K562 (cell line): ENCODE measurements at regions not wholly inside any gene's neighbourhood (a gene's known extent, or its start where the extent isn't known, plus 50 kb on each side); places are given as distances from the start of the nearest gene placed in this dataset.

ENCODE experiments used
- C11orf30 ChIP-seq: fragments of 450-650 bp; IDR thresholded peaks from 2 replicates; pipeline ENCODE4 v1.6.1; 2016; ENCODE audit warnings: low read depth, mild to moderate bottlenecking
- HDAC8 ChIP-seq: fragments of 450-650 bp; IDR thresholded peaks from 2 replicates; pipeline ENCODE4 v1.6.1; 2016; ENCODE audit warnings: mild to moderate bottlenecking, missing genetic modification characterization, moderate library complexity, missing compliant biosample characterization
- NCOA2 ChIP-seq, 2 experiments: fragments of 450-650 bp; IDR thresholded peaks; 2 replicates each; pipeline ENCODE4 v1.6.1; 2018; ENCODE audit warnings: mild to moderate bottlenecking in 2 of 2, moderate library complexity in 1 of 2; ENCODE audit not compliant: partially characterized antibody in 2 of 2
- OTX1 ChIP-seq: fragments of 450-650 bp; formaldehyde crosslinking; IDR thresholded peaks from 2 replicates; pipeline ENCODE4 v1.4.0; 2022; ENCODE audit warnings: mild to moderate bottlenecking
- SFPQ ChIP-seq: fragments of 200-400 bp; formaldehyde crosslinking; IDR thresholded peaks from 2 replicates; pipeline ENCODE4 v1.6.1; 2017; ENCODE audit warnings: mild to moderate bottlenecking, low read depth, low read length, moderate library complexity
- STAT6 ChIP-seq: sonication (generic); formaldehyde crosslinking; IDR thresholded peaks from 2 replicates; pipeline ENCODE4 v1.8.1; 2023; ENCODE audit warnings: mild to moderate bottlenecking, missing genetic modification reagents
- TSHZ1 ChIP-seq: fragments of 250-450 bp; sonication (Bioruptor Pico); IDR thresholded peaks from 2 replicates; pipeline ENCODE4 v1.4.0; 2020; ENCODE audit warnings: mild to moderate bottlenecking, moderate library complexity
- UBTF ChIP-seq, 2 experiments: IDR thresholded peaks; 2 replicates each; pipeline ENCODE4 v1.6.1; 2012; ENCODE audit warnings: improper control_type of control experiment in 2 of 2, low read depth in 2 of 2, low read length in 2 of 2, borderline replicate concordance in 1 of 2
- ZNF589 ChIP-seq: fragments of 200-800 bp; sonication (Bioruptor generic); IDR thresholded peaks from 2 replicates; pipeline ENCODE4 v1.6.1; 2016; ENCODE audit warnings: low read depth, missing genetic modification characterization, missing compliant biosample characterization
- ZNF699 ChIP-seq: fragments of 250-450 bp; sonication (Bioruptor Pico); IDR thresholded peaks from 2 replicates; pipeline ENCODE4 v1.8.0; 2021; ENCODE audit warnings: mild to moderate bottlenecking, moderate library complexity; ENCODE audit not compliant: insufficient replicate concordance
- ZNF76 ChIP-seq: fragments of 250-450 bp; sonication (Bioruptor Pico); IDR thresholded peaks from 2 replicates; pipeline ENCODE4 v1.4.0; 2020; ENCODE audit warnings: mild to moderate bottlenecking, moderate library complexity, borderline replicate concordance
- TF ChIP-seq, protein P1 (sequence below): IDR thresholded peaks from 2 replicates; pipeline ENCODE4 v1.6.1; 2012; ENCODE audit warnings: low read depth, low read length, improper control_type of control experiment, borderline replicate concordance

GRCh38 chr11:95505927-95506426, 275.0 kb upstream of the SESN3 start (continued):
- TF ChIP-seq ZNF76 (CRISPR knock-in tag): peak; percentile 86
- no peak for TF ChIP-seq STAT6 (CRISPR knock-in tag)
- no peak for TF ChIP-seq OTX1 (CRISPR knock-in tag)
- TF ChIP-seq, protein P1, sequence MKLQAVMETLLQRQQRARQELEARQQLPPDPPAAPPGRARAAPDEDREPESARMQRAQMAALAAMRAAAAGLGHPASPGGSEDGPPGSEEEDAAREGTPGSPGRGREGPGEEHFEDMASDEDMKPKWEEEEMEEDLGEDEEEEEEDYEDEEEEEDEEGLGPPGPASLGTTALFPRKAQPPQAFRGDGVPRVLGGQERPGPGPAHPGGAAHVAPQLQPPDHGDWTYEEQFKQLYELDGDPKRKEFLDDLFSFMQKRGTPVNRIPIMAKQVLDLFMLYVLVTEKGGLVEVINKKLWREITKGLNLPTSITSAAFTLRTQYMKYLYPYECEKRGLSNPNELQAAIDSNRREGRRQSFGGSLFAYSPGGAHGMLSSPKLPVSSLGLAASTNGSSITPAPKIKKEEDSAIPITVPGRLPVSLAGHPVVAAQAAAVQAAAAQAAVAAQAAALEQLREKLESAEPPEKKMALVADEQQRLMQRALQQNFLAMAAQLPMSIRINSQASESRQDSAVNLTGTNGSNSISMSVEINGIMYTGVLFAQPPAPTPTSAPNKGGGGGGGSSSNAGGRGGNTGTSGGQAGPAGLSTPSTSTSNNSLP: no peak
- TF ChIP-seq HDAC8 (tag): no peak
- no peak for TF ChIP-seq NCOA2 (IDR thresholded peaks at IDR 0.05; ENCODE audit: partially characterized antibody in 2 of 2)
- peak; percentile 81 for TF ChIP-seq TSHZ1
- no peak for TF ChIP-seq C11orf30
- TF ChIP-seq UBTF (IDR thresholded peaks at IDR 0.05; ENCODE audit: borderline replicate concordance in 1 of 2, low read depth in 2 of 2, low read length in 2 of 2): no peak
- peak; percentile 91; the same call in 1 of the 2 replicates for TF ChIP-seq ZNF589 (CRISPR knock-in tag)
- TF ChIP-seq ZNF699: no peak
- no peak for TF ChIP-seq SFPQ
